GM19468 (cell line): ENCODE measurements at regions not wholly inside any gene's neighbourhood (a gene's known extent, or its start where the extent isn't known, plus 50 kb on each side); places are given as distances from the start of the nearest gene placed in this dataset.

Source experiments
- ATAC-seq: cut with Tn5 transposase; IDR thresholded peaks from one replicate; pipeline ENCODE4 v1.9.1; 2021; ENCODE audit warnings: mild to moderate bottlenecking, moderate library complexity, moderate number of reproducible peaks; ENCODE audit not compliant: unreplicated experiment; ENCODE audit errors: extremely low read depth

- no peak for ATAC-seq
These were observed 71.4 kb upstream of the IRX6 start for GRCh38 chr16:55252577-55252976.

- no peak for ATAC-seq
These were observed 70.0 kb upstream of the IRX6 start for GRCh38 chr16:55253987-55254386.

GRCh38 chr16:55255733-55256282 lies 68.2 kb upstream of the IRX6 start:
- no peak for ATAC-seq

GRCh38 chr16:55256412-55257016 lies 67.5 kb upstream of the IRX6 start:
- ATAC-seq, result no peak

- ATAC-seq, result peak; percentile 52
These were observed 65.9 kb upstream of the IRX6 start for GRCh38 chr16:55257966-55258613.

GRCh38 chr16:55261301-55261700 lies 62.7 kb upstream of the IRX6 start:
- ATAC-seq, result no peak

- ATAC-seq, result no peak
These were observed 60.4 kb upstream of the IRX6 start for GRCh38 chr16:55263271-55264250.

GRCh38 chr16:55264949-55265348 lies 59.1 kb upstream of the IRX6 start:
- no peak for ATAC-seq

- no peak for ATAC-seq
These were observed 58.1 kb upstream of the IRX6 start for GRCh38 chr16:55265926-55266325.

- ATAC-seq, result no peak
These were observed 52.0 kb upstream of the IRX6 start for GRCh38 chr16:55271945-55272513.

GRCh38 chr16:55272744-55273143 lies 51.3 kb upstream of the IRX6 start:
- ATAC-seq, result no peak

- no peak for ATAC-seq
These were observed 50.6 kb upstream of the IRX6 start for GRCh38 chr16:55273356-55273755.

- ATAC-seq, result no peak
These were observed 50.0 kb upstream of the IRX6 start for GRCh38 chr16:55273959-55274358.
